Smooth muscle cell (in vitro differentiated cells): ENCODE measurements at regions not wholly inside any gene's neighbourhood (a gene's known extent, or its start where the extent isn't known, plus 50 kb on each side); places are given as distances from the start of the nearest gene placed in this dataset.

Experiments used
- DNase-seq: peaks from one replicate; lab custom pipeline; 2025; ENCODE audit not compliant: unreplicated experiment; lab: John Stamatoyannopoulos, UW
- H2AFZ ChIP-seq: fragments of 200-600 bp; sonication (generic); 2 replicates; pipeline ENCODE4 v1.6.0; 2016; ENCODE audit warnings: antibody characterized with exemption, low read depth, mild to moderate bottlenecking
- H3F3A ChIP-seq: fragments of 200-600 bp; sonication (generic); 2 replicates; pipeline ENCODE4 v1.6.0; 2017; ENCODE audit warnings: antibody characterized with exemption, low read depth
- H3K27ac ChIP-seq: fragments of 200-600 bp; sonication (generic); 2 replicates; pipeline ENCODE4 v1.5.1; 2016; ENCODE audit warnings: low read depth, mild to moderate bottlenecking
- H3K27me3 ChIP-seq: fragments of 200-600 bp; sonication (generic); 2 replicates; pipeline ENCODE4 v1.6.1; 2016; ENCODE audit warnings: low read depth, mild to moderate bottlenecking
- H3K36me3 ChIP-seq: fragments of 200-600 bp; sonication (generic); 2 replicates; pipeline ENCODE4 v1.5.1; 2016; ENCODE audit warnings: low read depth
- H3K4me1 ChIP-seq: fragments of 200-600 bp; sonication (generic); 2 replicates; pipeline ENCODE4 v1.5.1; 2016; ENCODE audit warnings: low read depth
- H3K4me2 ChIP-seq: fragments of 200-600 bp; sonication (generic); 2 replicates; pipeline ENCODE4 v1.6.0; 2016; ENCODE audit warnings: mild to moderate bottlenecking
- H3K4me3 ChIP-seq: fragments of 200-600 bp; sonication (generic); 2 replicates; pipeline ENCODE4 v1.5.1; 2016; ENCODE audit warnings: mild to moderate bottlenecking
- H3K79me2 ChIP-seq: fragments of 200-600 bp; sonication (generic); 2 replicates; pipeline ENCODE4 v1.6.0; 2016; ENCODE audit warnings: low read depth, mild to moderate bottlenecking
- H3K9ac ChIP-seq: fragments of 200-600 bp; sonication (generic); 2 replicates; pipeline ENCODE4 v1.6.0; 2016; ENCODE audit warnings: low read depth
- H3K9me3 ChIP-seq: fragments of 200-600 bp; sonication (generic); replicated peaks from 2 replicates; pipeline ENCODE4 v1.5.1; 2016; ENCODE audit warnings: low read depth
- H4K20me1 ChIP-seq: fragments of 200-600 bp; sonication (generic); 2 replicates; pipeline ENCODE4 v1.6.0; 2016; ENCODE audit warnings: low read depth
- CTCF ChIP-seq: fragments of 200-600 bp; sonication (generic); IDR thresholded peaks from 2 replicates; pipeline ENCODE4 v1.5.1; 2017; ENCODE audit warnings: borderline replicate concordance, mild to moderate bottlenecking, antibody characterized with exemption; ENCODE audit not compliant: insufficient read depth, poor library complexity, severe bottlenecking
- WGBS: methylation state at CpG from one replicate; pipeline ENCODE4 v1.1.7; 2016; ENCODE audit warnings: low lambda C conversion rate; 5-methylcytosine and 5-hydroxymethylcytosine counted together

GRCh38 chr1:208892147-208892546, 648.0 kb upstream of the PLXNA2 start:
- Histone ChIP-seq H2AFZ (no peak overlapping the region), H3K36me3 (no peaks in the 10 kb centered on the region), H3K27me3 (peaks cover 26% of the 10 kb centered on the region), H3K9ac (no peak overlapping the region), H3F3A (no peaks in the 10 kb centered on the region), H4K20me1 (no peaks in the 10 kb centered on the region), H3K79me2 (no peaks in the 10 kb centered on the region), H3K27ac (no peak overlapping the region), H3K4me1 (no peaks in the 10 kb centered on the region), H3K4me3 (no peak overlapping the region), H3K9me3 (no peaks in the 10 kb centered on the region), H3K4me2 (no peak overlapping the region)
- WGBS: 94% methylated on average over 6 of the region's 6 CpGs
- TF ChIP-seq CTCF: no peak
- no peak for DNase-seq

GRCh38 chr1:208893251-208893650, 649.1 kb upstream of the PLXNA2 start:
- peaks cover 28% of the 10 kb centered on the region for H3K27me3 ChIP-seq
- no peaks in the 10 kb centered on the region for H4K20me1 ChIP-seq
- H3K79me2 ChIP-seq: no peaks in the 10 kb centered on the region
- H3K9me3 ChIP-seq: no peaks in the 10 kb centered on the region
- H3F3A ChIP-seq: no peaks in the 10 kb centered on the region
- 92% methylated on average over 3 of the region's 3 CpGs for WGBS
- DNase-seq: no peak
- H3K36me3 ChIP-seq: no peaks in the 10 kb centered on the region
- no peak overlapping the region for H2AFZ ChIP-seq
- H3K4me3 ChIP-seq: no peak overlapping the region
- no peaks in the 10 kb centered on the region for H3K4me1 ChIP-seq
- H3K9ac ChIP-seq: no peak overlapping the region
- no peak overlapping the region for H3K4me2 ChIP-seq
- TF ChIP-seq CTCF: no peak
- no peak overlapping the region for H3K27ac ChIP-seq

GRCh38 chr1:208895181-208895580, 651.0 kb upstream of the PLXNA2 start:
- WGBS: 92% methylated on average over 1 of the region's 1 CpG

More at GRCh38 chr1:208895181-208895580, 651.0 kb upstream of the PLXNA2 start:
- H2AFZ ChIP-seq: no peak overlapping the region
- H3K36me3 ChIP-seq: no peaks in the 10 kb centered on the region
- H3K79me2 ChIP-seq: no peaks in the 10 kb centered on the region
- no peak for TF ChIP-seq CTCF
- no peaks in the 10 kb centered on the region for H3F3A ChIP-seq
- H3K4me2 ChIP-seq: no peak overlapping the region
- H4K20me1 ChIP-seq: no peaks in the 10 kb centered on the region
- no peaks in the 10 kb centered on the region for H3K9me3 ChIP-seq
- no peak overlapping the region for H3K27ac ChIP-seq
- no peak for DNase-seq
- peaks cover 39% of the 10 kb centered on the region for H3K27me3 ChIP-seq
- no peak overlapping the region for H3K9ac ChIP-seq
- H3K4me1 ChIP-seq: no peaks in the 10 kb centered on the region
- H3K4me3 ChIP-seq: no peak overlapping the region
